ENCODE measurements at regions not wholly inside any gene's neighbourhood (a gene's known extent, or its start where the extent isn't known, plus 50 kb on each side); places are given as distances from the start of the nearest gene placed in this dataset.
"Not testable (repeated sequence)": the region's sequence is repeated elsewhere in the genome, so short reads cannot be mapped to it uniquely, and the experiment has no call there.

DNA sequence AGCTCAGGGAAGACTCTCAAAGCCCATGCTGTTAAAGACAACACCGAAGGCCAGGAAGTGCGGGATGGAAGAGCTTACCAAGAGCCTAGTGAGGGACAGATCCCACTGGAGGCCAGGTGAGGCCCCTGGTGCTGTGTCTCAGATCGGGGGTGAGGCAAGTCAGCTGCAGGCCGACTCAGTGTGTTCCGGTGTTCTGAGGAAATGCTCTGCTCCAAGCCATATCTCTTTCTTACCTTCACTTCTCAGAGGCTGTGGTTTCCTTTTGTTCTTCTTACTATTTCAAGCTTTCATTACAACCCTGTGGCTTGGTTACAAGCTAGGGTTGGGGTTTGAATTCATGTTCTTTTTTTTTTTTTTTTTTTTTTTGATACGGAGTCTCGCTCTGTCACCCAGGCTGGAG, 114.3 kb upstream of the ZFP64 start:
- H3K27me3 ChIP-seq = no peaks in the 10 kb centered on the region
- no peaks in the 10 kb centered on the region for H3K36me3 ChIP-seq
- no peaks in the 10 kb centered on the region for H3K4me1 ChIP-seq
- in situ Hi-C loops (cut with MboI; ENCODE audit: low pct_ligation_motif_present in 1 of 4, low pct_unique_long_range_greater_than_20kb in 1 of 4, low sequenced_read_pairs in 3 of 4) = loop anchor here in 1 of 4 donors (25.0 kb wide), 1 partner anchor 906 kb away; no protein-coding TSS in a partner anchor
- no peak for DNase-seq
- H3K9me3 ChIP-seq = no peaks in the 10 kb centered on the region
- intact Hi-C loops (cut with DNase I; ENCODE audit: low total_unique reads) = no loop called here
- no peak for TF ChIP-seq CTCF (IDR thresholded peaks at IDR 0.05)
- TF ChIP-seq POLR2A (IDR thresholded peaks at IDR 0.05) = no peak
- no peak for TF ChIP-seq EP300 (IDR thresholded peaks at IDR 0.05; ENCODE audit: low read depth)
- TF ChIP-seq POLR2AphosphoS5 (IDR thresholded peaks at IDR 0.05) = no peak
- WGBS, 2 donors (ENCODE audit: low coverage in 1 of 2) = 70 to 74% methylated on average over 4 to 7 of the region's 7 CpGs
- no peak overlapping the region for H3K27ac ChIP-seq
- H3K4me3 ChIP-seq = no peak overlapping the region

GRCh38 chr20:52305024-52305645, 113.6 kb upstream of the ZFP64 start:
- 91 to 100% methylated on average over 3 of the region's 3 CpGs for WGBS, 2 donors (ENCODE audit: low coverage in 1 of 2)
- TF ChIP-seq EP300 (IDR thresholded peaks at IDR 0.05; ENCODE audit: low read depth) (no peak), POLR2AphosphoS5 (IDR thresholded peaks at IDR 0.05) (no peak), POLR2A (IDR thresholded peaks at IDR 0.05) (no peak), CTCF (IDR thresholded peaks at IDR 0.05) (no peak)
- intact Hi-C loops (cut with DNase I; ENCODE audit: low total_unique reads) = no loop called here
- Histone ChIP-seq H3K27ac (no peak overlapping the region), H3K27me3 (no peaks in the 10 kb centered on the region), H3K4me3 (no peak overlapping the region), H3K9me3 (no peaks in the 10 kb centered on the region), H3K4me1 (no peaks in the 10 kb centered on the region), H3K36me3 (no peaks in the 10 kb centered on the region)
- in situ Hi-C loops (cut with MboI; ENCODE audit: low pct_ligation_motif_present in 1 of 4, low pct_unique_long_range_greater_than_20kb in 1 of 4, low sequenced_read_pairs in 3 of 4) = loop anchor here in 1 of 4 donors (25.0 kb wide), 1 partner anchor 907 kb away; no protein-coding TSS in a partner anchor
- no peak for DNase-seq

DNA sequence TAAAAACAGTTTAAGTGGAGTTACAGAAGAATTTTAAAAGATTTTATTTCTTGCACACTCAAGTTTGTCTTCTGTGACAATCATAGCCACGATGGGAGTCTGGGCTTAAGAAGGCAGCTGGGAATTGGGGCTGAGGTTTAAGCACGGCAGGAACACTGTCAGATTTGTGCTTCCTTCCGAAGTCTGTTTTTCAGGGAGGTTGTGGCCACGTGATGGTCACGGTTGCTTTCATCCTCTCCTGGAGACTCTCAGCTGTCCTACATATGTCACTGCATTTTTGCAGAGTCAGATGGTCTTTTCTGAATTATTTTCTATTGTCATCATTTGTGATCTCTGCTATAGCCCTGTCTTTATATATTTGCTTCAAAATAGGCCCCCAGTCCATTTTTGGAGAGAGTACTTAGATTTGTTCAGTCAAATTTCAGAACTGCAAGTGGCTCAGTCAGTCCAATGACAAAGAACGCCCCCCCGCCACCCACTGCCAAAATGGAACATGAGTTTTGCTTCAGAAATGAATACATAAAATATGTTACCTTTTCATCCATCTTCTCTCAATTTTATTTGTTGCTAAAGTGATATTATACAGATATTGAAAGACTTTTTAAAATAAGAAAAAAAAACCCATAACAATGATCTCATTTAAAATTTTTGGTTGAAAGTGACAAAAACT, 111.8 kb upstream of the ZFP64 start:
- Histone ChIP-seq H3K27me3 (no peaks in the 10 kb centered on the region), H3K4me3 (no peak overlapping the region), H3K36me3 (no peaks in the 10 kb centered on the region), H3K27ac (no peak overlapping the region), H3K4me1 (no peaks in the 10 kb centered on the region), H3K9me3 (no peaks in the 10 kb centered on the region)
- 67 to 84% methylated on average over 5 to 7 of the region's 7 CpGs for WGBS, 2 donors (ENCODE audit: low coverage in 1 of 2)
- intact Hi-C loops (cut with DNase I; ENCODE audit: low total_unique reads) (no loop called here), in situ Hi-C loops (cut with MboI; ENCODE audit: low pct_ligation_motif_present in 1 of 4, low pct_unique_long_range_greater_than_20kb in 1 of 4, low sequenced_read_pairs in 3 of 4) (loop anchor here in 1 of 4 donors (25.0 kb wide), 1 partner anchor 909 kb away; no protein-coding TSS in a partner anchor)
- no peak for TF ChIP-seq POLR2A (IDR thresholded peaks at IDR 0.05)
- TF ChIP-seq POLR2AphosphoS5 (IDR thresholded peaks at IDR 0.05) = no peak
- no peak for TF ChIP-seq CTCF (IDR thresholded peaks at IDR 0.05)
- no peak for TF ChIP-seq EP300 (IDR thresholded peaks at IDR 0.05; ENCODE audit: low read depth)
- no peak for DNase-seq

GRCh38 chr20:52302736-52303135, 111.2 kb upstream of the ZFP64 start:
- Histone ChIP-seq H3K4me3 (no peak overlapping the region), H3K36me3 (no peaks in the 10 kb centered on the region), H3K4me1 (no peaks in the 10 kb centered on the region), H3K27ac (no peak overlapping the region), H3K27me3 (no peaks in the 10 kb centered on the region), H3K9me3 (no peaks in the 10 kb centered on the region)
- 75 to 100% methylated on average over 1 to 3 of the region's 3 CpGs for WGBS, 2 donors (ENCODE audit: low coverage in 1 of 2)
- no peak for DNase-seq
- no peak for TF ChIP-seq EP300 (IDR thresholded peaks at IDR 0.05; ENCODE audit: low read depth)
- no peak for TF ChIP-seq POLR2AphosphoS5 (IDR thresholded peaks at IDR 0.05)
- no peak for TF ChIP-seq CTCF (IDR thresholded peaks at IDR 0.05)
- TF ChIP-seq POLR2A (IDR thresholded peaks at IDR 0.05) = no peak
- intact Hi-C loops (cut with DNase I; ENCODE audit: low total_unique reads) = no loop called here
- in situ Hi-C loops (cut with MboI; ENCODE audit: low pct_ligation_motif_present in 1 of 4, low pct_unique_long_range_greater_than_20kb in 1 of 4, low sequenced_read_pairs in 3 of 4) = loop anchor here in 1 of 4 donors (25.0 kb wide), 1 partner anchor 910 kb away; no protein-coding TSS in a partner anchor

- in situ Hi-C loops (cut with MboI; ENCODE audit: low pct_ligation_motif_present in 1 of 4, low pct_unique_long_range_greater_than_20kb in 1 of 4, low sequenced_read_pairs in 3 of 4) = loop anchor here in 1 of 4 donors (25.0 kb wide), 1 partner anchor 910 kb away; no protein-coding TSS in a partner anchor
- 91 to 96% methylated on average over 6 of the region's 6 CpGs for WGBS, 2 donors (ENCODE audit: low coverage in 1 of 2)
Measured at GRCh38 chr20:52302051-52302450, 110.5 kb upstream of the ZFP64 start.

More at GRCh38 chr20:52302051-52302450, 110.5 kb upstream of the ZFP64 start:
- H3K27ac ChIP-seq; H3K27me3 ChIP-seq; intact Hi-C loops (cut with DNase I; ENCODE audit: low total_unique reads); H3K4me3 ChIP-seq; H3K4me1 ChIP-seq; H3K36me3 ChIP-seq; DNase-seq; H3K9me3 ChIP-seq: not testable (repeated sequence)
